Upper lobe of left lung (tissue), 4 donors: ENCODE measurements at regions not wholly inside any gene's neighbourhood (a gene's known extent, or its start where the extent isn't known, plus 50 kb on each side); places are given as distances from the start of the nearest gene placed in this dataset.
A peak's percentile ranks its signal among the peaks of the same experiment; 100 is the strongest.

Source experiments
- CTCF ChIP-seq, 6 experiments: fragments of 450-650 bp in 4 of 6; fragments of 200-600 bp in 2 of 6; sonication (generic) in 2 of 6; IDR thresholded peaks; one replicate each; pipeline ENCODE4 v1.5.1; 2016 to 2019; ENCODE audit warnings: antibody characterized with exemption in 6 of 6
- POLR2AphosphoS5 ChIP-seq, 2 donors: sonication (generic); formaldehyde crosslinking; IDR thresholded peaks; one replicate each; pipeline ENCODE4 v1.5.1; 2017; ENCODE audit warnings: antibody characterized with exemption in 2 of 2

DNA sequence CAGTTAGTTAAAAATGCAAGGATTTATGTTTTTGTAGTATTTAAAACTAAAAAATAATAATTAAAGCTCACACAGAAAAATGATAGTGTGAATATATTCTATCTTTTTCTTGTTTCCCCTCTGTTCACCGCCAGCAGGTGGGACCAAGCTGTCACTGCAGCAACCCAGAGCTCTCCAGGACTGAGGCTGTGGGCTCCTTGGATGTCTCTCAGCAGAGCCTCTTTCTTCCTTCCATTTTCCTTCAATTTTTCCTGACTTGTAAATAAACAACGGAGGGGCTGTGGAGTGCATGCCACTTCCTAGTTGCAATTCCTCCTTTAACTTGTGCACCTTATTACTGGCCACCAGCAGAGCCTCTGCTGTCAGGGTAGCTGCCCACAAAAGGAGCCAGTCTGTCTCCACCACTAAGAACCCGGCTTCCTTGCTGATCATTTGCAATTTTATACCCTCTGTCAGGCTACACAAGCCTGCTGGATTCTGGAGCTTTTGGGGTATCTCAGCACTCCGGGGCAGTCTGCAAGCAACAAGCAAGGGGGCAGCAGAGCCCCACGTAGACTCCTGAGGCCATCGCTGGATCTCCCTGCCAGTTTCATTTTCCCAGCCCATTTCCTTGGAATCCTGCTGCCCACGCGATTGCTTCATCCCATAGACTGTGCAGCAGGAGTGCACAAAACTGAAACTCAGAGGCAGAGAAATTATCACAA is 1467.4 kb downstream of the C4orf33 start:
- TF ChIP-seq CTCF (IDR thresholded peaks at IDR 0.05) (peak in 2 of 6 experiments; percentile 6 to 9), POLR2AphosphoS5 (IDR thresholded peaks at IDR 0.05) (no peak)
